Adrenal gland (tissue), 9 donors: ENCODE measurements at regions not wholly inside any gene's neighbourhood (a gene's known extent, or its start where the extent isn't known, plus 50 kb on each side); places are given as distances from the start of the nearest gene placed in this dataset.

Source experiments
- DNase-seq, 7 donors: peaks; one replicate each; pipeline ENCODE4 v3.0.0-alpha.2; 2019 to 2020
- H3K27ac ChIP-seq, 5 donors: fragments of 200-600 bp; sonication (generic) in 4 of 5; 1 replicate in 3 of 5; 2 replicates in 2 of 5; pipeline versions ENCODE4 v1.5.1 to v1.8.0; 2016 to 2020; ENCODE audit warnings: mild to moderate bottlenecking in 1 of 5
- H3K27me3 ChIP-seq: fragments of 200-600 bp; 2 replicates; pipeline ENCODE4 v1.8.0; 2021
- H3K36me3 ChIP-seq, 2 donors: fragments of 200-600 bp; replicated peaks in 1 of 2; 1 replicate in 1 of 2; 2 replicates in 1 of 2; pipeline versions ENCODE4 v1.5.1 to v1.8.0; 2018 to 2022
- H3K4me1 ChIP-seq, 2 donors: fragments of 200-600 bp; replicated peaks in 1 of 2; 1 replicate in 1 of 2; 2 replicates in 1 of 2; pipeline versions ENCODE4 v1.5.1 to v1.8.0; 2018 to 2021
- H3K4me3 ChIP-seq, 4 donors: fragments of 200-600 bp; sonication (generic) in 3 of 4; one replicate each; pipeline ENCODE4 v1.5.1; 2016 to 2018
- H3K9me3 ChIP-seq, 3 donors: fragments of 200-600 bp; sonication (generic) in 1 of 3; replicated peaks in 1 of 3; 1 replicate in 2 of 3; 2 replicates in 1 of 3; pipeline versions ENCODE4 v1.5.1 to v1.8.0; 2016 to 2021
- POLR2A ChIP-seq, 2 donors: fragments of 450-650 bp; IDR thresholded peaks; one replicate each; pipeline ENCODE4 v1.6.1; 2017; ENCODE audit warnings: antibody characterized with exemption in 2 of 2, mild to moderate bottlenecking in 2 of 2, moderate library complexity in 1 of 2
- WGBS, 4 donors: extraction: QIAGEN DNeasy Blood & Tissue Kit in 2 of 4; methylation state at CpG; one replicate each; pipeline versions ENCODE4 v1.1.5 to v1.1.7; 2013 to 2017; 5-methylcytosine and 5-hydroxymethylcytosine counted together
- intact Hi-C, 2 donors: fragments of 100-400 bp; cut with DNase I; formaldehyde crosslinking; loops; one replicate each; pipeline versions ENCODE4 v1.14.1 to v1.15.0; 2022 to 2023
- TF ChIP-seq, protein P1 (sequence below), 6 experiments: fragments of 450-650 bp in 4 of 6; fragments of 200-600 bp in 2 of 6; sonication (generic) in 1 of 6; IDR thresholded peaks; 1 replicate in 5 of 6; 2 replicates in 1 of 6; pipeline versions ENCODE4 v1.5.1 to v1.8.0; 2016 to 2021; ENCODE audit warnings: antibody characterized with exemption in 6 of 6, mild to moderate bottlenecking in 2 of 6, moderate library complexity in 1 of 6
- donor health status: healthy with polysubstance abuse.
- donor health status: Bipolar disorder and iron deficiency.
- donor health status: DM: yes; HTN: yes; CAD: no.
- donor health status: DM: no; HTN: no; CAD: no.
- donor health status: DM: no; HTN: no; CAD: no.

DNA sequence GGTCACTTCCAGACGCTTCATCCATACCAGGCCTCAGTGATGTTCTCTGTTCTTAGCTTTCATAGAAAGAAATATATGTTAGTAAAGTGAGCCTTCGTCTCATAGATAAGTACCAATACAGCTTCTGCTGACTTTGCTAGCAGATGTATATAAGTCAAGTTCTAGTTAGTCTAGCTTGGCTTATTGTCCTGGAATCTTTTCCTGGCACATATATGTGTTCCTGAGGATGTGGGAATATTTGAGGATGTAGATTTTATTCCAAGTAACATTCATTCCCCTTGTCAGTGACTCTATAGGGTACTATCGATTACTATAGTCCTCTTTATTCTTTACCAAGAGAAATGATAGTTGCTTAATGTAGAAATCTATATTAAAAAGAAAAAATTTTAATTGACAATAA lies 135.2 kb upstream of the FAM9C start:
- Histone ChIP-seq H3K4me3 (no peak overlapping the region), H3K9me3 (no peaks in the 10 kb centered on the region), H3K27ac (no peak overlapping the region), H3K27me3 (no peaks in the 10 kb centered on the region), H3K36me3 (no peaks in the 10 kb centered on the region), H3K4me1 (no peaks in the 10 kb centered on the region)
- DNase-seq: no peak
- intact Hi-C loops: no loop called here
- no peak for TF ChIP-seq POLR2A (IDR thresholded peaks at IDR 0.05)
- TF ChIP-seq, protein P1, sequence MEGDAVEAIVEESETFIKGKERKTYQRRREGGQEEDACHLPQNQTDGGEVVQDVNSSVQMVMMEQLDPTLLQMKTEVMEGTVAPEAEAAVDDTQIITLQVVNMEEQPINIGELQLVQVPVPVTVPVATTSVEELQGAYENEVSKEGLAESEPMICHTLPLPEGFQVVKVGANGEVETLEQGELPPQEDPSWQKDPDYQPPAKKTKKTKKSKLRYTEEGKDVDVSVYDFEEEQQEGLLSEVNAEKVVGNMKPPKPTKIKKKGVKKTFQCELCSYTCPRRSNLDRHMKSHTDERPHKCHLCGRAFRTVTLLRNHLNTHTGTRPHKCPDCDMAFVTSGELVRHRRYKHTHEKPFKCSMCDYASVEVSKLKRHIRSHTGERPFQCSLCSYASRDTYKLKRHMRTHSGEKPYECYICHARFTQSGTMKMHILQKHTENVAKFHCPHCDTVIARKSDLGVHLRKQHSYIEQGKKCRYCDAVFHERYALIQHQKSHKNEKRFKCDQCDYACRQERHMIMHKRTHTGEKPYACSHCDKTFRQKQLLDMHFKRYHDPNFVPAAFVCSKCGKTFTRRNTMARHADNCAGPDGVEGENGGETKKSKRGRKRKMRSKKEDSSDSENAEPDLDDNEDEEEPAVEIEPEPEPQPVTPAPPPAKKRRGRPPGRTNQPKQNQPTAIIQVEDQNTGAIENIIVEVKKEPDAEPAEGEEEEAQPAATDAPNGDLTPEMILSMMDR (IDR thresholded peaks at IDR 0.05): no peak
- WGBS, 4 donors: 71 to 94% (median 88%) methylated on average over 3 of the region's 3 CpGs

DNA sequence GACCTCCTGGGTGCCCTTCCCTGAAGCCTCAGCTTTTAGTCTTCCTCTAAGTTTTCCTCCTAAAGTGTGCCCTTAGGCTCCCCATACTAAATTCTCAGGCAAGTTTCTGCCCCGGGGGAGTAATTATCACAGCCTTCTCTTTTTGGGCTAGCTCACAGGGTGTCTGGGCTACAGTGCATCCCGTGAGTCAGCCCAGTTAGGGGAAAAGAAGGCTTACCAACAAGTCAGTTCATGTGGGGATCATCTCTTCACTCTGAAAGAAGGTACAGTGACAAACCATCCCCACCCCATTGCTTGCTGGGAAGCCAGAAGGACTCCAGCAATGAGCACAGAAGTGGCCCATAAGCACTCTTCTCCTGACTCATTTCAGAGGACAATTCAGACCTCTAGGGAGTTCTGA lies 134.7 kb upstream of the FAM9C start:
- WGBS, 4 donors: 74 to 100% (median 85%) methylated on average over 1 to 2 of the region's 2 CpGs
- H3K9me3 ChIP-seq: no peaks in the 10 kb centered on the region
- no peak for DNase-seq
- no peaks in the 10 kb centered on the region for H3K36me3 ChIP-seq
- TF ChIP-seq, protein P1 (IDR thresholded peaks at IDR 0.05): no peak
- no peak for TF ChIP-seq POLR2A (IDR thresholded peaks at IDR 0.05)
- intact Hi-C loops: no loop called here
- no peaks in the 10 kb centered on the region for H3K4me1 ChIP-seq
- no peak overlapping the region for H3K27ac ChIP-seq
- no peaks in the 10 kb centered on the region for H3K27me3 ChIP-seq
- H3K4me3 ChIP-seq: no peak overlapping the region

DNA sequence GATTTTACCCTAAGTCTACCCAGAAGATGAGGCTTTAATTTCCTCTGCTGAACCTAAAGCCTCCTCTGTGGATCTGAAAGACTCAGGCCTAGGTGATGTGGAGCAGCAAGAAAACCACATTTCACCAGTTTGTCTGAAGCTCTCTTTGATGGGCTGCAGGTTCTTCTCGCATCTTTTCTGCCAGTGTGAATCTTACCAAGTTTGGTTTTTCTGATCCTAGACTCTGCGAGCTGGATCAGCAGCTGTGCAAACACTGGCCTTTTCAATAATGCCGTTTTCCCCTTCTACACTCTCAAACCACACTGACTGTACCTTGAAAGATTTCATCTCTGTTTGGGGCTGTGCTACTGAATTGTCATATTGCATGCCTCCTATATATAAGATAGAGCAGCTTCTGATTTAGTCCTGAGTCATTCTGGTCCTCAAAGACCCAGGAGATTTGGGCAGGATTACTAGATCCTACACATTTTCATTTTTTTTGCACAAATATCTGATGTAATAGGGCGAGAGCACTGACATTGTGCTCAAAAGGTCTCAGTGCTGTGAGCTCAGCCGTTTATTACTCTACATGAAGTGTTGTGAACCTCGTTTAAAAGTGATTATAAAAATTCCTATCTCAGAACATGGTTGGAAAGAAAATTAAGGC lies 133.6 kb upstream of the FAM9C start:
- intact Hi-C loops: no loop called here

DNA sequence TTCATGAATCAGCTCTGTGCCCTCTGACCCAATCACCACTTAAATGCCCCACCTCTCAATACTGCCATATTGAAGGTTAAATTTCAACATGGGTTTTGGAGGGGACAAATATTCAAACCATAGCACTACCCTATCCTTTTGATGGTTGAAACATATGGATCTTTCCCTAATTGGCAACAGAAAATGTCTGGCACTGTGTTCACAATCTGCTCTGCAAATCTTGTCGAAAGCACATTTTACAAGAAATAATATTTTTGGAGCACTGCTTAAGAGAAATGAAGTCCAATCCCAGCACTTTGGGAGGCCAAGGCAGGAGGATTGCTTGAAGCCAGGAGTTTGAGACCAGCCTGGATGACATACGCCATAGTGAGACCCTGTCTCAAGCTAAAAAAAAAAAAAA lies 130.6 kb upstream of the FAM9C start:
- intact Hi-C loops: no loop called here
- H3K27ac ChIP-seq: no peak overlapping the region
- no peaks in the 10 kb centered on the region for H3K27me3 ChIP-seq
- no peak for DNase-seq
- no peaks in the 10 kb centered on the region for H3K4me1 ChIP-seq
- no peaks in the 10 kb centered on the region for H3K36me3 ChIP-seq
- H3K4me3 ChIP-seq: no peak overlapping the region
- WGBS, 4 donors: 90 to 100% (median 95%) methylated on average over 2 of the region's 2 CpGs
- TF ChIP-seq, protein P1 (IDR thresholded peaks at IDR 0.05): no peak
- no peak for TF ChIP-seq POLR2A (IDR thresholded peaks at IDR 0.05)
- H3K9me3 ChIP-seq: no peaks in the 10 kb centered on the region

More for the DNA sequence above, 133.6 kb upstream of the FAM9C start:
- no peak for DNase-seq
- Histone ChIP-seq H3K4me1 (no peaks in the 10 kb centered on the region), H3K9me3 (no peaks in the 10 kb centered on the region), H3K27ac (no peak overlapping the region), H3K27me3 (no peaks in the 10 kb centered on the region), H3K36me3 (no peaks in the 10 kb centered on the region), H3K4me3 (no peak overlapping the region)
- 64 to 84% (median 75%) methylated on average over 6 of the region's 6 CpGs for WGBS, 4 donors
- TF ChIP-seq, protein P1 (IDR thresholded peaks at IDR 0.05): no peak
- no peak for TF ChIP-seq POLR2A (IDR thresholded peaks at IDR 0.05)
